Suprapubic skin (tissue), 4 donors: ENCODE measurements at regions not wholly inside any gene's neighbourhood (a gene's known extent, or its start where the extent isn't known, plus 50 kb on each side); places are given as distances from the start of the nearest gene placed in this dataset.

Experiments
- DNase-seq, 2 donors: peaks; one replicate each; pipeline ENCODE4 v3.0.0-alpha.2; 2019; ENCODE audit warnings: low spot score in 2 of 2
- H3K27ac ChIP-seq: fragments of 200-600 bp; sonication (generic); one replicate; pipeline ENCODE4 v1.5.1; 2019
- H3K27me3 ChIP-seq: fragments of 200-600 bp; sonication (generic); one replicate; pipeline ENCODE4 v1.5.1; 2019
- H3K36me3 ChIP-seq: fragments of 200-600 bp; sonication (generic); one replicate; pipeline ENCODE4 v1.5.1; 2019
- H3K4me1 ChIP-seq: fragments of 200-600 bp; sonication (generic); one replicate; pipeline ENCODE4 v1.5.1; 2019
- H3K4me3 ChIP-seq: fragments of 200-600 bp; sonication (generic); one replicate; pipeline ENCODE4 v1.5.1; 2019; ENCODE audit warnings: mild to moderate bottlenecking
- H3K9me3 ChIP-seq: fragments of 200-600 bp; sonication (generic); one replicate; pipeline ENCODE4 v1.5.1; 2019
- EP300 ChIP-seq: sonication (generic); formaldehyde crosslinking; IDR thresholded peaks from one replicate; pipeline ENCODE4 v1.6.1; 2017; ENCODE audit warnings: antibody characterized with exemption
- POLR2A ChIP-seq, 2 donors: fragments of 450-650 bp; IDR thresholded peaks; one replicate each; pipeline ENCODE4 v1.6.1; 2017; ENCODE audit warnings: antibody characterized with exemption in 2 of 2, mild to moderate bottlenecking in 2 of 2, moderate library complexity in 2 of 2
- POLR2AphosphoS5 ChIP-seq, 3 donors: sonication (generic); formaldehyde crosslinking; IDR thresholded peaks; one replicate each; pipeline ENCODE4 v1.6.1; 2017; ENCODE audit warnings: antibody characterized with exemption in 3 of 3
- WGBS: methylation state at CpG from one replicate; pipeline ENCODE4 v1.1.5; 2018; 5-methylcytosine and 5-hydroxymethylcytosine counted together
- TF ChIP-seq, protein P1 (sequence below), 2 donors: fragments of 200-600 bp in 1 of 2; fragments of 450-650 bp in 1 of 2; sonication (generic) in 1 of 2; IDR thresholded peaks; one replicate each; pipeline ENCODE4 v1.5.1; 2016 to 2019; ENCODE audit warnings: antibody characterized with exemption in 2 of 2, mild to moderate bottlenecking in 1 of 2, moderate library complexity in 1 of 2

DNA sequence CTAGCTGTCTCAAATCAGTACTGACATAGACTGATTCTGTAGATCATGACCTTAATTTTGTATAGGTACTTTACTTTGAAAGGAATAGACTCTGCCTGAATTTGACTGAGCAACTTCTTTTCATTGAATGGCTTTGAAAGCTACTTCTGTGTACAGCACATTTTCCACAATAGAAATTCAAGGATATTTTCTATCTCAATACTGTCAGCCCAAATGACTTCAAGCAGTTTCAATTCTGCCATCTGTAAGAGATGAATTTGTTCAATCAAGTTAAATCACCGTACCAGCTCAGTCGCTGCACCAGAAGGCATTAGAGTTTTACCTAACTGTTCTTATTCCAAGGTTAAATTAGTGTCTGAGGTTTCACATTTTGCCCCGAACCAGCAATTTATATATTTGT is 107.0 kb upstream of the EYS start:
- Histone ChIP-seq H3K4me3 (no peak overlapping the region), H3K9me3 (no peaks in the 10 kb centered on the region), H3K27me3 (no peaks in the 10 kb centered on the region), H3K27ac (no peak overlapping the region), H3K36me3 (no peaks in the 10 kb centered on the region), H3K4me1 (no peaks in the 10 kb centered on the region)
- no peak for DNase-seq
- WGBS = 91% methylated on average over 3 of the region's 3 CpGs
- TF ChIP-seq POLR2AphosphoS5 (IDR thresholded peaks at IDR 0.05) (no peak), POLR2A (IDR thresholded peaks at IDR 0.05) (no peak), EP300 (no peak)
- TF ChIP-seq, protein P1, sequence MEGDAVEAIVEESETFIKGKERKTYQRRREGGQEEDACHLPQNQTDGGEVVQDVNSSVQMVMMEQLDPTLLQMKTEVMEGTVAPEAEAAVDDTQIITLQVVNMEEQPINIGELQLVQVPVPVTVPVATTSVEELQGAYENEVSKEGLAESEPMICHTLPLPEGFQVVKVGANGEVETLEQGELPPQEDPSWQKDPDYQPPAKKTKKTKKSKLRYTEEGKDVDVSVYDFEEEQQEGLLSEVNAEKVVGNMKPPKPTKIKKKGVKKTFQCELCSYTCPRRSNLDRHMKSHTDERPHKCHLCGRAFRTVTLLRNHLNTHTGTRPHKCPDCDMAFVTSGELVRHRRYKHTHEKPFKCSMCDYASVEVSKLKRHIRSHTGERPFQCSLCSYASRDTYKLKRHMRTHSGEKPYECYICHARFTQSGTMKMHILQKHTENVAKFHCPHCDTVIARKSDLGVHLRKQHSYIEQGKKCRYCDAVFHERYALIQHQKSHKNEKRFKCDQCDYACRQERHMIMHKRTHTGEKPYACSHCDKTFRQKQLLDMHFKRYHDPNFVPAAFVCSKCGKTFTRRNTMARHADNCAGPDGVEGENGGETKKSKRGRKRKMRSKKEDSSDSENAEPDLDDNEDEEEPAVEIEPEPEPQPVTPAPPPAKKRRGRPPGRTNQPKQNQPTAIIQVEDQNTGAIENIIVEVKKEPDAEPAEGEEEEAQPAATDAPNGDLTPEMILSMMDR (IDR thresholded peaks at IDR 0.05) = no peak

DNA sequence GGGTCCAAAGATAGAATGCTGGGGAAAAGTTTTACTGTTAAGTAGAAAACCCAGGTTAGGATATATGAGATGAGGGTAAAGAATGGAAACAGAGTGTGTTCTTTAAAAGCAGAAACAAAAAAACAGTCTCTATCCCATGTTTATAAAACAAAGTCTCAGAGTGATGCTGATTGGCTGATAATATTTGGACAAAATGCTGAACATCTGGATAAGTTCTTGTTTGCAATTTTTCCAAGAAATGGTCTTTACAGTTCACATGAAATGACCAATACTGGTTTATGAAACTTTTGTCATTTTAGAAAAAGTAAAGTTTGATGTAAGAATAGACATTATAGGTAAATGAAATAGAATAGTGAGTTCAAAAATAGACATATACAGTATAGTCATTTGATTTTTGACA is 96.2 kb upstream of the EYS start:
- no peaks in the 10 kb centered on the region for H3K36me3 ChIP-seq
- no peak overlapping the region for H3K27ac ChIP-seq
- no peaks in the 10 kb centered on the region for H3K4me1 ChIP-seq
- TF ChIP-seq, protein P1 (IDR thresholded peaks at IDR 0.05) = no peak
- TF ChIP-seq POLR2AphosphoS5 (IDR thresholded peaks at IDR 0.05) (no peak), POLR2A (IDR thresholded peaks at IDR 0.05) (no peak), EP300 (no peak)
- H3K9me3 ChIP-seq = no peaks in the 10 kb centered on the region
- no peaks in the 10 kb centered on the region for H3K27me3 ChIP-seq
- DNase-seq = no peak
- no peak overlapping the region for H3K4me3 ChIP-seq

DNA sequence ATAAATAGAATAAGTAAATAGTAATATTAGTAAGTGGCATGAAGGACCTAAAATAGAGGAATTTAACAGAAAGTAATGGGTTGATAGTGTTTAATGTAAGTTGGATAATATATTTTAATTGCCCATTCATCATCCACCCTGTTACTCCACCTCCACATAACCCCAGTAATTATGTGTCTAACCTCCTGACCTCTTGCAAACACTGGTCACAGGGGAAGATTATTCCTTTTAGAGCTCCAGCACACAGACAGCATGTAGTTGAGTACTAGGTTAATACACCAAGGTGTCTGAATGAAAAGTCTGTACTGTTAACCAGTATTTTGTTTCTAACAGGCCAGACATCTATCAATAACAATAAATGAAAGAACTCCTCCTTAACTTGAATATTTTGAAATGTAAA is 92.4 kb upstream of the EYS start:
- Histone ChIP-seq H3K36me3 (no peaks in the 10 kb centered on the region), H3K9me3 (no peaks in the 10 kb centered on the region), H3K27me3 (no peaks in the 10 kb centered on the region), H3K4me1 (no peaks in the 10 kb centered on the region), H3K4me3 (no peak overlapping the region), H3K27ac (no peak overlapping the region)
- TF ChIP-seq EP300 (no peak), POLR2AphosphoS5 (IDR thresholded peaks at IDR 0.05) (no peak), POLR2A (IDR thresholded peaks at IDR 0.05) (no peak)
- TF ChIP-seq, protein P1 (IDR thresholded peaks at IDR 0.05) = no peak
- no peak for DNase-seq

DNA sequence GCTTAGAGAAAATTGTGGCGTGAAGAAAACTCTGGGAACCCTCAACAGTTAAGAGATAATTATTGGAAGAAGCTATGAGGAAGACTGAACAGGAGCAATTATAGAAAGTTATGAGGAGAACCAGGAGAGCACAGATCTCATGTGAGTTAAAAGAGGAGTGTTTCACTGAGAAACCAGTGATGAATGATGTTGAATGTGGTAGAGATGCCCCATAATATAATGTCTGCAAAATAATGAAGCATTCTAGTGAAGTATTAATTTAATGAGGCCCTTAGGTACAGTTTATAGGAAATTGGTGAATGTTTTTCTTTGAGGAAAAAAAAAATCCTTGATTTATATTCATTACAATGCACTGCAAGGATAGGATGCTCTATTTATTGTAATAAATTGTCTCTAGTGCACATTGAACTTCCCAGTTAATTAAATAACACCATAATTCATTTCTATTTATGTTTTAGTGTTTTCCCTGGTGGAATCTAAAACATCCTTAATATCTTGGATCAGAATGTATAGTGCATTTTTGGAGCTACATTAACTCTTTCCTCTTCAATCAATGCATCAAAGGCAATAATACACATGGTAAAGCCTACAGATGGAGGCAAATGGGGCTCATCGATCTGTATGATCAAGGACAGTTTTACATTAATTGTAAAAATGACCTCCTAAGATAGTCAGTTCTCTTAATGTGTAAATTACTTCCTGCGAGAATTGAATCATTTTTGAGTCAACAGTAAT is 91.4 kb upstream of the EYS start:
- H3K27ac ChIP-seq = no peak overlapping the region
- 91% methylated on average over 3 of the region's 3 CpGs for WGBS
- H3K27me3 ChIP-seq = no peaks in the 10 kb centered on the region
- TF ChIP-seq EP300 (no peak), POLR2A (IDR thresholded peaks at IDR 0.05) (no peak), POLR2AphosphoS5 (IDR thresholded peaks at IDR 0.05) (no peak)
- TF ChIP-seq, protein P1 (IDR thresholded peaks at IDR 0.05) = no peak
- H3K4me3 ChIP-seq = no peak overlapping the region
- H3K9me3 ChIP-seq = no peaks in the 10 kb centered on the region
- H3K4me1 ChIP-seq = no peaks in the 10 kb centered on the region
- no peaks in the 10 kb centered on the region for H3K36me3 ChIP-seq
- no peak for DNase-seq

DNA sequence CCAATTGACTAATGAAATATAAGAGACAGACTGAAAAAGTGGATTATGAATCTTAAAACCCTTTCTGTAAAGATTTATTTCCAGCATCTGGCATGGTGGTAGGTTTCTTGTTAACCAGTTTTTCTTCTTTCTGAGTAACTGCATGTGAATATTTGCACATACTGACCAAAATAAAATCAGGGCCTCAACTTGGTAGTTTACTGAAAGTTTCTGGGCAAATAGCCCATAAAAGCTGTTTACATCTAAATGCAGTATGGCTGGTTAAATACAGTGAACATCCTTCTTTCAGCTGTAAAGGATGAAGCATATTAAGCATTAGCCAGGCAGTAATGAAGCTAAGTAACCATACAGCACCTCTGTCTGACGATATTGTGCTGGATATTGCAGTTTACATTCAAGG is 83.6 kb upstream of the EYS start:
- DNase-seq = no peak
- Histone ChIP-seq H3K9me3 (no peaks in the 10 kb centered on the region), H3K27me3 (no peaks in the 10 kb centered on the region), H3K27ac (no peak overlapping the region), H3K4me1 (no peaks in the 10 kb centered on the region), H3K36me3 (no peaks in the 10 kb centered on the region), H3K4me3 (no peak overlapping the region)
- WGBS = 68% methylated on average over 1 of the region's 1 CpG
- TF ChIP-seq POLR2AphosphoS5 (IDR thresholded peaks at IDR 0.05) (no peak), POLR2A (IDR thresholded peaks at IDR 0.05) (no peak), EP300 (no peak)
- TF ChIP-seq, protein P1 (IDR thresholded peaks at IDR 0.05) = no peak
